Upper lobe of left lung (tissue), 4 donors: ENCODE measurements at regions not wholly inside any gene's neighbourhood (a gene's known extent, or its start where the extent isn't known, plus 50 kb on each side); places are given as distances from the start of the nearest gene placed in this dataset.

Source experiments
- EP300 ChIP-seq, 4 donors: sonication (generic); formaldehyde crosslinking; IDR thresholded peaks; one replicate each; pipeline ENCODE4 v1.5.1; 2017; ENCODE audit warnings: antibody characterized with exemption in 4 of 4, control low read depth in 2 of 4
- POLR2A ChIP-seq, 4 donors: fragments of 450-650 bp; IDR thresholded peaks; one replicate each; pipeline ENCODE4 v1.5.1; 2016 to 2017; ENCODE audit warnings: antibody characterized with exemption in 4 of 4, mild to moderate bottlenecking in 2 of 4
- POLR2AphosphoS5 ChIP-seq, 2 donors: sonication (generic); formaldehyde crosslinking; IDR thresholded peaks; one replicate each; pipeline ENCODE4 v1.5.1; 2017; ENCODE audit warnings: antibody characterized with exemption in 2 of 2

DNA sequence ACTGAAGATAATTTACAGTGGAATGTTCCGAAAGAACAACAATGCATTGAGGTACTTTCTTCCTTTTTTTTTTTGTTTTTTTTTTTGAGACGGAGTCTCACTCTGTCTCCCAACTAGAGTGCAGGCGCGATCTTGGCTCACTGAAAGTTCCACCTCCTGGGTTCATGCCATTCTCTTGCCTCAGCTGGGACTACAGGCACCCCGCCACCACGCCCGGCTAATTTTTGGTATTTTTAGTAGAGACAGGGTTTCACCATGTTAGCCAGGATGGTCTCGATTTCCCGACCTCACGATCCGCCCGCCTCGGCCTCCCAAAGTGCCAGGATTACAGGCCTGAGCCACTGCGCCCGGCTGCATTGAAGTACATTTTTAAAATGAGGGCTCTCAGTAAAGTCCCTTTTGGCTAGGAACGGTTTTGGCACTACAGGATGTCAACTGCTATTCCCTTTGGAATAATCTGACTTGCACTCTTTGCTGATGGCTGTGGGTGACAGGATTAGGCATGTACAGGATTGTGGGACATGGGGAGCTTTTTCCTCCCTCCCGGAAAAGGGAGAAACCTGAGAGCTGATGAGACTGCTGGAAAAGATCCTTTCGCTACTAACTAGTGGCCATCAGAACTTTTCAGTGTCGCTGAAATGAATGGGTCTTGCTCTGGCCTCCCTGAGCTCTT, 56.9 kb upstream of the EDEM3 start:
- TF ChIP-seq EP300 (IDR thresholded peaks at IDR 0.05) (no peak), POLR2A (IDR thresholded peaks at IDR 0.05) (no peak), POLR2AphosphoS5 (IDR thresholded peaks at IDR 0.05) (no peak)
